HCT116 (cell line): ENCODE measurements at regions not wholly inside any gene's neighbourhood (a gene's known extent, or its start where the extent isn't known, plus 50 kb on each side); places are given as distances from the start of the nearest gene placed in this dataset.

ENCODE experiments used
- ATAC-seq: fragments of 200-7000 bp; cut with Tn5 transposase; 2 replicates; pipeline ENCODE4 v1.9.1; 2020; ENCODE audit warnings: mild to moderate bottlenecking, moderate library complexity
- BruUV-seq: library from RNA; stranded (reverse); fragments of 400-500 nt; replicated peaks from 2 replicates; lab custom pipeline; 2021; lab: Mats Ljungman, UMichigan
- CTCF ChIA-PET: fragments of 300-600 bp; sonication (Branson Sonifier 250); formaldehyde crosslinking; loops from one replicate; lab custom pipeline; 2021; ENCODE audit warnings: antibody characterized with exemption; lab: Charles Lee
- POLR2A ChIA-PET: fragments of 300-600, 350-600 bp; sonication (Branson Sonifier 250); formaldehyde crosslinking; loops from one replicate; lab custom pipeline; 2021; ENCODE audit warnings: antibody characterized with exemption; lab: Charles Lee
- RAD21 ChIA-PET, 2 experiments: fragments of 300-600 bp; sonication (Branson Sonifier 250); formaldehyde crosslinking; loops; one replicate each; lab custom pipeline; 2023; ENCODE audit warnings: low total read pairs in 2 of 2; ENCODE audit not compliant: uncharacterized antibody in 2 of 2, unreplicated experiment in 2 of 2, low non-redundant PET in 1 of 2; lab: Charles Lee
- DNase-seq: peaks from one replicate; pipeline ENCODE4 v3.0.0-alpha.2; 2010; ENCODE audit warnings: low read depth, low spot score
- H2AFZ ChIP-seq: fragments of 200-600 bp; shearing (Covaris generic), sonication (generic); 2 replicates; pipeline ENCODE4 v1.6.1; 2017; ENCODE audit warnings: low read depth, mixed run types, mixed read lengths, antibody characterized with exemption, low read length; ENCODE audit not compliant: poor library complexity, severe bottlenecking
- H3K27ac ChIP-seq: 2 replicates; pipeline ENCODE4 v1.5.1; 2012; ENCODE audit warnings: low read depth, low read length
- H3K27me3 ChIP-seq: fragments of 200-600 bp; sonication (generic); 2 replicates; pipeline ENCODE4 v1.6.1; 2016; ENCODE audit warnings: mixed run types, low read length, mixed read lengths; ENCODE audit not compliant: insufficient read depth
- H3K36me3 ChIP-seq, 2 experiments: fragments of 200-500 bp in 1 of 2; fragments of 200-600 bp in 1 of 2; sonication (Bioruptor generic) in 1 of 2; sonication (generic) in 1 of 2; 2 replicates each; pipeline versions ENCODE4 v1.5.1 to v1.6.1; 2014 to 2016; ENCODE audit warnings: low read length in 2 of 2, inconsistent platforms in 1 of 2, mixed read lengths in 1 of 2, mixed run types in 1 of 2; ENCODE audit not compliant: insufficient read depth in 2 of 2, control insufficient read depth in 1 of 2
- H3K4me1 ChIP-seq, 2 experiments: fragments of 200-600 bp in 1 of 2; sonication (generic) in 1 of 2; 2 replicates each; pipeline versions ENCODE4 v1.5.1 to v1.6.1; 2012 to 2017; ENCODE audit warnings: low read length in 2 of 2, inconsistent platforms in 1 of 2, mild to moderate bottlenecking in 1 of 2, mixed read lengths in 1 of 2, mixed run types in 1 of 2, moderate library complexity in 1 of 2; ENCODE audit not compliant: insufficient read depth in 2 of 2, control insufficient read depth in 1 of 2
- H3K4me2 ChIP-seq: fragments of 200-600 bp; sonication (generic); 2 replicates; pipeline ENCODE4 v1.6.1; 2017; ENCODE audit warnings: mixed run types, low read length, mixed read lengths
- H3K4me3 ChIP-seq, 2 experiments: fragments of 200-600 bp in 1 of 2; sonication (generic) in 1 of 2; replicated peaks in 1 of 2; 2 replicates each; pipeline ENCODE4 v1.5.1; 2011 to 2016; ENCODE audit warnings: low read length in 2 of 2, control low read depth in 1 of 2, low read depth in 1 of 2, mild to moderate bottlenecking in 1 of 2, mixed read lengths in 1 of 2, mixed run types in 1 of 2
- H3K79me2 ChIP-seq: fragments of 200-600 bp; sonication (generic); 2 replicates; pipeline ENCODE4 v1.6.1; 2017; ENCODE audit warnings: mild to moderate bottlenecking, mixed run types, low read length, moderate library complexity, mixed read lengths; ENCODE audit not compliant: insufficient read depth
- H3K9ac ChIP-seq: fragments of 200-600 bp; sonication (generic); 2 replicates; pipeline ENCODE4 v1.6.1; 2016; ENCODE audit warnings: low read length, mixed read lengths
- H3K9me2 ChIP-seq: fragments of 200-600 bp; sonication (generic), shearing (Covaris generic); 2 replicates; pipeline ENCODE4 v1.6.1; 2017; ENCODE audit warnings: mixed run types, mild to moderate bottlenecking, moderate library complexity; ENCODE audit not compliant: insufficient read depth
- H3K9me3 ChIP-seq, 2 experiments: fragments of 200-500 bp in 1 of 2; fragments of 200-600 bp in 1 of 2; sonication (Bioruptor generic) in 1 of 2; sonication (generic) in 1 of 2; 2 replicates each; pipeline ENCODE4 v1.6.1; 2014 to 2017; ENCODE audit warnings: low read length in 2 of 2, mixed read lengths in 2 of 2, inconsistent platforms in 1 of 2, low read depth in 1 of 2, mild to moderate bottlenecking in 1 of 2, mixed run types in 1 of 2, moderate library complexity in 1 of 2; ENCODE audit not compliant: control insufficient read depth in 1 of 2, insufficient read depth in 1 of 2
- H4K20me1 ChIP-seq: fragments of 200-600 bp; sonication (generic), shearing (Covaris generic); 2 replicates; pipeline ENCODE4 v1.6.1; 2017; ENCODE audit warnings: mixed run types, mild to moderate bottlenecking, moderate library complexity; ENCODE audit not compliant: insufficient read depth
- CBX3 ChIP-seq: IDR thresholded peaks from 2 replicates; pipeline ENCODE4 v1.6.1; 2012; ENCODE audit warnings: low read depth
- CEBPB ChIP-seq: IDR thresholded peaks from 2 replicates; pipeline ENCODE4 v1.6.1; 2012; ENCODE audit warnings: low read depth
- EGR1 ChIP-seq: IDR thresholded peaks from 2 replicates; pipeline ENCODE4 v1.6.1; 2012; ENCODE audit warnings: low read depth
- ELF1 ChIP-seq: IDR thresholded peaks from 2 replicates; pipeline ENCODE4 v1.6.1; 2012; ENCODE audit warnings: low read depth, borderline replicate concordance
- EZH2 ChIP-seq: fragments of 200-600 bp; sonication (generic); IDR thresholded peaks from 2 replicates; pipeline ENCODE4 v1.6.1; 2017; ENCODE audit warnings: antibody characterized with exemption, mixed run types
- EZH2phosphoT487 ChIP-seq: fragments of 200-600 bp; IDR thresholded peaks from 2 replicates; pipeline ENCODE4 v1.6.1; 2018; ENCODE audit warnings: antibody characterized with exemption, borderline replicate concordance
- JUND ChIP-seq: IDR thresholded peaks from 2 replicates; pipeline ENCODE4 v1.6.1; 2012
- POLR2AphosphoS5 ChIP-seq: IDR thresholded peaks from 2 replicates; pipeline ENCODE4 v1.6.1; 2011; ENCODE audit warnings: mild to moderate bottlenecking, low read depth, low read length, moderate library complexity
- SIN3A ChIP-seq: IDR thresholded peaks from 2 replicates; pipeline ENCODE4 v1.6.1; 2012; ENCODE audit warnings: low read depth
- SRF ChIP-seq: IDR thresholded peaks from 2 replicates; pipeline ENCODE4 v1.6.1; 2012; ENCODE audit warnings: low read depth
- TCF7L2 ChIP-seq: IDR thresholded peaks from 2 replicates; pipeline ENCODE4 v1.7.0; 2011; ENCODE audit warnings: borderline replicate concordance, inconsistent platforms; ENCODE audit not compliant: insufficient read depth, insufficient read length; ENCODE audit errors: extremely low read depth
- YY1 ChIP-seq: IDR thresholded peaks from 2 replicates; pipeline ENCODE4 v1.6.1; 2011; ENCODE audit warnings: low read length, low read depth, moderate library complexity, mild to moderate bottlenecking; ENCODE audit not compliant: insufficient replicate concordance; ENCODE audit errors: extremely low read depth
- intact Hi-C: fragments of 100-400 bp; cut with micrococcal nuclease; formaldehyde crosslinking; loops from 2 replicates; pipeline ENCODE4 v1.10.0; 2022
- TF ChIP-seq, protein P1 (sequence below): IDR thresholded peaks from 2 replicates; pipeline ENCODE4 v1.6.1; 2012
- TF ChIP-seq, protein P2 (sequence below): IDR thresholded peaks from 2 replicates; pipeline ENCODE4 v1.6.1; 2011; ENCODE audit warnings: mild to moderate bottlenecking, low read length, moderate library complexity; ENCODE audit not compliant: insufficient replicate concordance; ENCODE audit errors: extremely low read depth

DNA sequence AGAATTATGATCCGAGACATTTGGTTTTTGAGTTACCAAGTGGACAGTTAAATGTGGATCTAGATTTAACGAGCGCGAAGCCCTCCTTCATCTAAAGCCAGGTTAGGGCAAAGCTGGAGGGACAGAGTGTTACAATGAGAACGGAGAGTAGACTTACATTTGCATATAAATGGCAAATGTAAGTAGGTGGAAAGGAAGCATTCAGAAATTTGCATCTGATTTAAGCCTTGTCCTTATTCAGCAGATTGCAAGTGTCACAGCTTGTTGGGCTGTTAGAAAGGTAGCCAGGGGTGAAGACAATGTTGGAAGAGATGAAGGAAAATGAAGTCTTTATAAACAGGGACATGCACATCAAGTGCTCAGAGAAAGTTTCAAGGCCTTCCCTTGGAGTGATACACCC lies 806.2 kb downstream of the GALC start:
- ChIA-PET CTCF (no interaction called here), POLR2A (no interaction called here), RAD21 (no interaction called here)
- ATAC-seq (no peak), DNase-seq (no peak)
- intact Hi-C loops, result no loop called here
- Histone ChIP-seq H3K4me1 (no peaks in the 10 kb centered on the region), H3K36me3 (no peaks in the 10 kb centered on the region), H3K9me3 (peaks cover 0 to 25% of the 10 kb centered on the region in 2 experiments; a peak in 2 of 4 replicates), H3K9me2 (no peaks in the 10 kb centered on the region), H3K79me2 (no peaks in the 10 kb centered on the region), H4K20me1 (no peaks in the 10 kb centered on the region), H2AFZ (no peak overlapping the region), H3K9ac (no peak overlapping the region), H3K27ac (no peak overlapping the region), H3K4me3 (no peak overlapping the region), H3K4me2 (no peak overlapping the region), H3K27me3 (no peaks in the 10 kb centered on the region)
- BruUV-seq, result no TSS peak
- TF ChIP-seq JUND (no peak), ELF1 (no peak), CEBPB (no peak), CBX3 (no peak), EZH2 (no peak), EGR1 (no peak), SRF (no peak)
- TF ChIP-seq, protein P1, sequence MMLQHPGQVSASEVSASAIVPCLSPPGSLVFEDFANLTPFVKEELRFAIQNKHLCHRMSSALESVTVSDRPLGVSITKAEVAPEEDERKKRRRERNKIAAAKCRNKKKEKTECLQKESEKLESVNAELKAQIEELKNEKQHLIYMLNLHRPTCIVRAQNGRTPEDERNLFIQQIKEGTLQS, result no peak
- TF ChIP-seq, protein P2, sequence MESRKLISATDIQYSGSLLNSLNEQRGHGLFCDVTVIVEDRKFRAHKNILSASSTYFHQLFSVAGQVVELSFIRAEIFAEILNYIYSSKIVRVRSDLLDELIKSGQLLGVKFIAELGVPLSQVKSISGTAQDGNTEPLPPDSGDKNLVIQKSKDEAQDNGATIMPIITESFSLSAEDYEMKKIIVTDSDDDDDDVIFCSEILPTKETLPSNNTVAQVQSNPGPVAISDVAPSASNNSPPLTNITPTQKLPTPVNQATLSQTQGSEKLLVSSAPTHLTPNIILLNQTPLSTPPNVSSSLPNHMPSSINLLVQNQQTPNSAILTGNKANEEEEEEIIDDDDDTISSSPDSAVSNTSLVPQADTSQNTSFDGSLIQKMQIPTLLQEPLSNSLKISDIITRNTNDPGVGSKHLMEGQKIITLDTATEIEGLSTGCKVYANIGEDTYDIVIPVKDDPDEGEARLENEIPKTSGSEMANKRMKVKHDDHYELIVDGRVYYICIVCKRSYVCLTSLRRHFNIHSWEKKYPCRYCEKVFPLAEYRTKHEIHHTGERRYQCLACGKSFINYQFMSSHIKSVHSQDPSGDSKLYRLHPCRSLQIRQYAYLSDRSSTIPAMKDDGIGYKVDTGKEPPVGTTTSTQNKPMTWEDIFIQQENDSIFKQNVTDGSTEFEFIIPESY, result no peak

DNA sequence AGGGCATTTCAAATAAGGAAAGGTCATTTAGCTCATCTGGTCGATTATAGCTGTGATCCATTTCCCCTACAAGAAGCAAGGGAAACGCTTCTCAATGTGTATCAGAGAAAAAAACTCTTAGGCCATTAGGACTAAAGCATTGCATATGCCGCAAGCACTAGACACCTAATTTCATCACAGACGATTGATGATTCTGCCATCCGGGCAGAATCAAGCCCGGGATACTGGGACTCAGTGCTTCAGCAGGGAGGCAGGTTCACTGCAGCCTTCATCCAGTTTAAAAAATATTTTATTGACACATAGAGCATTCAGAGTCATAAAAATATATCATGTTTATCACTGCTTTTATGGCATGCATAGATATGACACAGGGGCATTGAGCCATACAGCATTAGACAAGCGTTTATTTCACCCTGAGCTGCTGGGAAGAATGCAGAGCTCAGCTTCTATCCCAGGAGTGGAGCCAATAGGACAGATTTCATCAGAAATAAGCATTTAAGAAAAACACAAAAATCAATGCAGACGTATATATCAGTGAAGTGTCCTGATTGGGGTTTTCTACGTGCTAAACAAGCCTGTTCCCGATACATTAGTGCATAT lies 806.9 kb downstream of the GALC start:
- Histone ChIP-seq H3K36me3 (no peaks in the 10 kb centered on the region), H3K9me2 (no peaks in the 10 kb centered on the region), H2AFZ (no peak overlapping the region), H4K20me1 (no peaks in the 10 kb centered on the region), H3K79me2 (no peaks in the 10 kb centered on the region), H3K4me3 (no peak overlapping the region), H3K27me3 (no peaks in the 10 kb centered on the region), H3K4me2 (no peak overlapping the region), H3K27ac (no peak overlapping the region), H3K4me1 (no peaks in the 10 kb centered on the region), H3K9ac (no peak overlapping the region), H3K9me3 (peaks cover 0 to 19% of the 10 kb centered on the region in 2 experiments; a peak in 2 of 4 replicates)
- POLR2A ChIA-PET, result no interaction called here
- ATAC-seq, result no peak
- RAD21 ChIA-PET, result no interaction called here
- CTCF ChIA-PET, result no interaction called here
- DNase-seq, result no peak
- BruUV-seq, result no TSS peak
- intact Hi-C loops, result no loop called here
- no peak for TF ChIP-seq ELF1
- no peak for TF ChIP-seq CEBPB
- TF ChIP-seq JUND, result no peak
- TF ChIP-seq SIN3A, result no peak
- TF ChIP-seq, protein P2, result no peak
- no peak for TF ChIP-seq YY1
- TF ChIP-seq POLR2AphosphoS5, result no peak
- no peak for TF ChIP-seq EZH2phosphoT487
- no peak for TF ChIP-seq TCF7L2
- no peak for TF ChIP-seq EGR1
